ENCODE measurements at regions not wholly inside any gene's neighbourhood (a gene's known extent, or its start where the extent isn't known, plus 50 kb on each side); places are given as distances from the start of the nearest gene placed in this dataset.

GRCh38 chr11:70853770-70854108, 398.6 kb downstream of the SHANK2 start:
- Histone ChIP-seq H3K27ac (ENCODE audit: poor library complexity, severe bottlenecking) (no peak overlapping the region), H3K4me3 (ENCODE audit: severe bottlenecking) (no peak overlapping the region), H3K36me3 (ENCODE audit: low read depth) (no peaks in the 10 kb centered on the region), H3K9me3 (ENCODE audit: severe bottlenecking) (no peaks in the 10 kb centered on the region), H3K27me3 (ENCODE audit: insufficient read depth, poor library complexity, severe bottlenecking) (no peaks in the 10 kb centered on the region), H3K4me1 (ENCODE audit: insufficient read depth, poor library complexity, severe bottlenecking) (no peaks in the 10 kb centered on the region)
- ATAC-seq (ENCODE audit: low read depth) (no peak), DNase-seq (ENCODE audit: low spot score) (no peak)
- no peak for TF ChIP-seq CTCF (IDR thresholded peaks at IDR 0.05; ENCODE audit: poor library complexity, severe bottlenecking)

- Histone ChIP-seq H3K36me3 (ENCODE audit: low read depth) (no peaks in the 10 kb centered on the region), H3K4me1 (ENCODE audit: insufficient read depth, poor library complexity, severe bottlenecking) (no peaks in the 10 kb centered on the region), H3K9me3 (ENCODE audit: severe bottlenecking) (no peaks in the 10 kb centered on the region), H3K4me3 (ENCODE audit: severe bottlenecking) (no peak overlapping the region), H3K27ac (ENCODE audit: poor library complexity, severe bottlenecking) (no peak overlapping the region), H3K27me3 (ENCODE audit: insufficient read depth, poor library complexity, severe bottlenecking) (no peaks in the 10 kb centered on the region)
- DNase-seq (ENCODE audit: low spot score) (no peak), ATAC-seq (ENCODE audit: low read depth) (no peak)
- no peak for TF ChIP-seq CTCF (IDR thresholded peaks at IDR 0.05; ENCODE audit: poor library complexity, severe bottlenecking)
These were observed 398.2 kb downstream of the SHANK2 start for GRCh38 chr11:70854201-70854600.

DNA sequence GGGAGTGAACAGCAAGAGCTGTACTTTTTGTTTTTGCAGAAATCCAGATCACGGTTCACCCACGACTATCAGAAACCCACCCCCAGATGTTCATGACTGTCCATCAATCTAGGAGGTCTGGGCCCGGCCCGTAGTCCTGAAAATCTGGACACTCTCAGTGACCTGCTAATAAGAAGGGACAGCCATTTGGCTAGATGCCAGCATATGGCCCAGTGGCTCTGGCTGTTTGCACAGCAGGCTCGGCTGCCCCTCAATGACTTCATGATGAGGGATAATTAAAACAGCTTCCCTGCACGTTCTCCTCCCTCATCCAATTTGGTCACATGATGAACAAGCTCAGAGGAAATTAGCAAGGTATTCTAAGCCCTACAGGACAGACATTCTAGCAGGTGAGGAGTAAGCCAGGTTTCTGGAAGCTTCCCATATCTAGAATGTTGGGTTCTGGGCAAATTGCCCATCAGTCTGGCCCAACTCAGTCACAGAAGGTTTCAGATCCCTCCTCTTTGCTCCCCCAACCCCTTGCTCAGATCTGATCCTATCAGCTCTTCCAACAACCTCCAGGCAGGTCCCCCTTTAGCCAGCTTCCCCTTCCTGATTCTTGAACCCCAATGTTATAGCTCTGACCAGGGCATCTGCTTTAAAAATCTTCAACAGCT, 397.3 kb downstream of the SHANK2 start:
- Histone ChIP-seq H3K4me1 (ENCODE audit: insufficient read depth, poor library complexity, severe bottlenecking) (no peaks in the 10 kb centered on the region), H3K27me3 (ENCODE audit: insufficient read depth, poor library complexity, severe bottlenecking) (no peaks in the 10 kb centered on the region), H3K27ac (ENCODE audit: poor library complexity, severe bottlenecking) (no peak overlapping the region), H3K9me3 (ENCODE audit: severe bottlenecking) (no peaks in the 10 kb centered on the region), H3K36me3 (ENCODE audit: low read depth) (no peaks in the 10 kb centered on the region), H3K4me3 (ENCODE audit: severe bottlenecking) (no peak overlapping the region)
- no peak for TF ChIP-seq CTCF (IDR thresholded peaks at IDR 0.05; ENCODE audit: poor library complexity, severe bottlenecking)
- ATAC-seq (ENCODE audit: low read depth) (no peak), DNase-seq (ENCODE audit: low spot score) (no peak)

- Histone ChIP-seq H3K36me3 (ENCODE audit: low read depth) (no peaks in the 10 kb centered on the region), H3K9me3 (ENCODE audit: severe bottlenecking) (no peaks in the 10 kb centered on the region), H3K4me1 (ENCODE audit: insufficient read depth, poor library complexity, severe bottlenecking) (no peaks in the 10 kb centered on the region), H3K27ac (ENCODE audit: poor library complexity, severe bottlenecking) (no peak overlapping the region), H3K4me3 (ENCODE audit: severe bottlenecking) (no peak overlapping the region), H3K27me3 (ENCODE audit: insufficient read depth, poor library complexity, severe bottlenecking) (no peaks in the 10 kb centered on the region)
- TF ChIP-seq CTCF (IDR thresholded peaks at IDR 0.05; ENCODE audit: poor library complexity, severe bottlenecking), result no peak
- no peak for DNase-seq (ENCODE audit: low spot score)
- ATAC-seq (ENCODE audit: low read depth), result no peak
These were observed 394.5 kb downstream of the SHANK2 start for GRCh38 chr11:70857894-70858293.

GRCh38 chr11:70859180-70859579, 393.2 kb downstream of the SHANK2 start:
- Histone ChIP-seq H3K27ac (ENCODE audit: poor library complexity, severe bottlenecking) (no peak overlapping the region), H3K27me3 (ENCODE audit: insufficient read depth, poor library complexity, severe bottlenecking) (no peaks in the 10 kb centered on the region)
- DNase-seq (ENCODE audit: low spot score), result no peak

More at GRCh38 chr11:70859180-70859579, 393.2 kb downstream of the SHANK2 start:
- Histone ChIP-seq H3K4me3 (ENCODE audit: severe bottlenecking) (no peak overlapping the region), H3K36me3 (ENCODE audit: low read depth) (no peaks in the 10 kb centered on the region), H3K4me1 (ENCODE audit: insufficient read depth, poor library complexity, severe bottlenecking) (no peaks in the 10 kb centered on the region), H3K9me3 (ENCODE audit: severe bottlenecking) (no peaks in the 10 kb centered on the region)
- TF ChIP-seq CTCF (IDR thresholded peaks at IDR 0.05; ENCODE audit: poor library complexity, severe bottlenecking), result no peak
- no peak for ATAC-seq (ENCODE audit: low read depth)

Measured in RWPE2 (cell line).